ENCODE measurements at regions not wholly inside any gene's neighbourhood (a gene's known extent, or its start where the extent isn't known, plus 50 kb on each side); places are given as distances from the start of the nearest gene placed in this dataset.

DNA sequence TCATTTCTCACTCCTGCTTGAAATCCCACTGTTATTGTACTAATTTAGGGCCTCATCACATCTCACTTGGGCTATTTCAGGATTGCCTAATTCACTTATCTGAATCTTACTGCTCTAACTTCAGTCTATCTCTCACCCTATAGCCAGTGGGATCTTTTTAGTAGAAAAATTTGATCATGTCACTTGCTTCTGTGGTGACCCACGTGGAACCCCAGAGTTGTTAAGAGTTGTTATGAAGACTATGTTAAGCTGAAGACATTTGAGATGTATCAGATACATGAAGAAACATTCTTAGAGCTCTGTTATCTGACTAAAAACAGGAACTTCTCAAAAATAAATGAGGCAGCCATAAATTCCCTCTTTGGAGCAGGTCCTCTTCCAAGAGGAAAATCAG is 1375.6 kb upstream of the TENM4 start:
- TF ChIP-seq PHF8 (IDR thresholded peaks at IDR 0.05; ENCODE audit: borderline replicate concordance, low read depth), result no peak
- TF ChIP-seq, protein P1, sequence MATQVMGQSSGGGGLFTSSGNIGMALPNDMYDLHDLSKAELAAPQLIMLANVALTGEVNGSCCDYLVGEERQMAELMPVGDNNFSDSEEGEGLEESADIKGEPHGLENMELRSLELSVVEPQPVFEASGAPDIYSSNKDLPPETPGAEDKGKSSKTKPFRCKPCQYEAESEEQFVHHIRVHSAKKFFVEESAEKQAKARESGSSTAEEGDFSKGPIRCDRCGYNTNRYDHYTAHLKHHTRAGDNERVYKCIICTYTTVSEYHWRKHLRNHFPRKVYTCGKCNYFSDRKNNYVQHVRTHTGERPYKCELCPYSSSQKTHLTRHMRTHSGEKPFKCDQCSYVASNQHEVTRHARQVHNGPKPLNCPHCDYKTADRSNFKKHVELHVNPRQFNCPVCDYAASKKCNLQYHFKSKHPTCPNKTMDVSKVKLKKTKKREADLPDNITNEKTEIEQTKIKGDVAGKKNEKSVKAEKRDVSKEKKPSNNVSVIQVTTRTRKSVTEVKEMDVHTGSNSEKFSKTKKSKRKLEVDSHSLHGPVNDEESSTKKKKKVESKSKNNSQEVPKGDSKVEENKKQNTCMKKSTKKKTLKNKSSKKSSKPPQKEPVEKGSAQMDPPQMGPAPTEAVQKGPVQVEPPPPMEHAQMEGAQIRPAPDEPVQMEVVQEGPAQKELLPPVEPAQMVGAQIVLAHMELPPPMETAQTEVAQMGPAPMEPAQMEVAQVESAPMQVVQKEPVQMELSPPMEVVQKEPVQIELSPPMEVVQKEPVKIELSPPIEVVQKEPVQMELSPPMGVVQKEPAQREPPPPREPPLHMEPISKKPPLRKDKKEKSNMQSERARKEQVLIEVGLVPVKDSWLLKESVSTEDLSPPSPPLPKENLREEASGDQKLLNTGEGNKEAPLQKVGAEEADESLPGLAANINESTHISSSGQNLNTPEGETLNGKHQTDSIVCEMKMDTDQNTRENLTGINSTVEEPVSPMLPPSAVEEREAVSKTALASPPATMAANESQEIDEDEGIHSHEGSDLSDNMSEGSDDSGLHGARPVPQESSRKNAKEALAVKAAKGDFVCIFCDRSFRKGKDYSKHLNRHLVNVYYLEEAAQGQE (IDR thresholded peaks at IDR 0.05), result no peak
- TF ChIP-seq, protein P2, sequence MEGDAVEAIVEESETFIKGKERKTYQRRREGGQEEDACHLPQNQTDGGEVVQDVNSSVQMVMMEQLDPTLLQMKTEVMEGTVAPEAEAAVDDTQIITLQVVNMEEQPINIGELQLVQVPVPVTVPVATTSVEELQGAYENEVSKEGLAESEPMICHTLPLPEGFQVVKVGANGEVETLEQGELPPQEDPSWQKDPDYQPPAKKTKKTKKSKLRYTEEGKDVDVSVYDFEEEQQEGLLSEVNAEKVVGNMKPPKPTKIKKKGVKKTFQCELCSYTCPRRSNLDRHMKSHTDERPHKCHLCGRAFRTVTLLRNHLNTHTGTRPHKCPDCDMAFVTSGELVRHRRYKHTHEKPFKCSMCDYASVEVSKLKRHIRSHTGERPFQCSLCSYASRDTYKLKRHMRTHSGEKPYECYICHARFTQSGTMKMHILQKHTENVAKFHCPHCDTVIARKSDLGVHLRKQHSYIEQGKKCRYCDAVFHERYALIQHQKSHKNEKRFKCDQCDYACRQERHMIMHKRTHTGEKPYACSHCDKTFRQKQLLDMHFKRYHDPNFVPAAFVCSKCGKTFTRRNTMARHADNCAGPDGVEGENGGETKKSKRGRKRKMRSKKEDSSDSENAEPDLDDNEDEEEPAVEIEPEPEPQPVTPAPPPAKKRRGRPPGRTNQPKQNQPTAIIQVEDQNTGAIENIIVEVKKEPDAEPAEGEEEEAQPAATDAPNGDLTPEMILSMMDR (IDR thresholded peaks at IDR 0.05), result no peak
